ENCODE measurements at regions not wholly inside any gene's neighbourhood (a gene's known extent, or its start where the extent isn't known, plus 50 kb on each side); places are given as distances from the start of the nearest gene placed in this dataset.
"Not testable (repeated sequence)": the region's sequence is repeated elsewhere in the genome, so short reads cannot be mapped to it uniquely, and the experiment has no call there.

DNA sequence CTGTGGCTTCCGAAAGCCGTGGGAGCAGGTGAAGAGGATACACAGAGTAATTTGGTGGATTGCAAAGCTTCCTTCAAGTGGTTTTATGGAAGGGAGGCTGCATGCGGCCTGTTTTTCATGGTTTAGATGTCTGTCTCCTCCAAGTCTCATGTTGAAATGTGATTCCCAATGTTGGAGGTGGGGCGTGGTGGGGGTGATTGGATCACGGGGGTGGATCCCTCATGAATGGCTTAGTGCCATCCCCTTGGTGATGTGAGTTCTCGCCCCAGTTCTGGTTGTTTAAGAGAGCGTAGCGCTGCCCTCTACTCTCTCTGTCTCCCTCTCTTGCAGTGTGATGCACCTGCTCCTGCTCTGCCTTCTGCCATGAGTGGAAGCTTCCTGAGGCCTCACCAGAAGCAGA, 247.8 kb upstream of the B3GAT1 start:
- H2AFZ ChIP-seq = no peak overlapping the region
- H3K27ac ChIP-seq = no peak overlapping the region
- H3K9ac ChIP-seq = no peak overlapping the region
- H3K4me1 ChIP-seq = no peaks in the 10 kb centered on the region
- H3K79me2 ChIP-seq = no peaks in the 10 kb centered on the region
- H3K4me2 ChIP-seq (ENCODE audit: low read length) = no peak overlapping the region
- no peak for TF ChIP-seq CTCF (IDR thresholded peaks at IDR 0.05)
- H3K4me3 ChIP-seq (ENCODE audit: low read depth, low read length) = no peak overlapping the region
- H3K36me3 ChIP-seq (ENCODE audit: control insufficient read depth, insufficient read depth, low read length) = no peaks in the 10 kb centered on the region
- H3K27me3 ChIP-seq (ENCODE audit: control insufficient read depth, insufficient read depth, low read length) = no peaks in the 10 kb centered on the region
- no peaks in the 10 kb centered on the region for H3K9me3 ChIP-seq (ENCODE audit: control insufficient read depth, low read length)

DNA sequence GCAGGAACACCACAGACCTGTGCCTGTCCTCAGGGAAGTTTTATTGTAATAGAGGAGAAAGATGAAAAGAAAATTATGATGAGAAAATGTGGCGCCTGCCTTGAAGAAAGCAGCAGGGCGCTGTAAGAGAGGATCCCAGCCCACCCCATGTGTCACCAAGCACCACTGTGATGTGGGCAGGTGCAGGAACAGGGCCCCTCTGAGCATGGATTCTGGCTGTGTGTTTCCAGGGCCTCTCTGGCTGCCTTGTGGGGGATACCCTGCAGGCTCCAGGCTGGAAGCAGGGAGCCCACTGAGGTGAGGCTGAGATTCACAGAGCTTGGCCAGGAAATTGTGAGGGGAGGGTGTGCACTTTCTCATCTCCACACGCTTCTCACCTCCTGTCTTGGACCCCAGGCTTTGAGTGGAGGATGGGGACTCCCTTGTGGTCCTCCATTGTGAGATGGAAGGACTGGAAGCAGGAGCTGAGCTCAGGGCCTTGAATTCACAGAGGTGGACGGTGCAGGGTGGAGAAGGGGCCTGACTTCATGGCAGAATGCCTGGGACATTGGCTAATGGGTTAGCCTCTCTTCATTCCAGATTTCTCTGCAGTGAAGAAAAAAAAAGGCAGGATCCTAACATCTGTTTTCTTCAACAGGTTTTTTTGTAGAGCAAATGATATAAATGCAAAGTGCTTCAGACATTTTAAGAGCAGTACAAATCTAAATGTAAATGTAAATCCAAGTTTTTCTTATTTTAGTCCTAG, 246.6 kb upstream of the B3GAT1 start:
- H3K4me1 ChIP-seq = no peaks in the 10 kb centered on the region
- H3K9ac ChIP-seq = no peak overlapping the region
- H3K9me3 ChIP-seq (ENCODE audit: control insufficient read depth, low read length) = no peaks in the 10 kb centered on the region
- H3K36me3 ChIP-seq (ENCODE audit: control insufficient read depth, insufficient read depth, low read length) = no peaks in the 10 kb centered on the region
- no peak overlapping the region for H3K4me2 ChIP-seq (ENCODE audit: low read length)
- H3K27me3 ChIP-seq (ENCODE audit: control insufficient read depth, insufficient read depth, low read length) = no peaks in the 10 kb centered on the region
- no peak for TF ChIP-seq CTCF (IDR thresholded peaks at IDR 0.05)
- H3K4me3 ChIP-seq (ENCODE audit: low read depth, low read length) = no peak overlapping the region
- H3K27ac ChIP-seq = no peak overlapping the region
- H2AFZ ChIP-seq = no peak overlapping the region
- no peaks in the 10 kb centered on the region for H3K79me2 ChIP-seq

DNA sequence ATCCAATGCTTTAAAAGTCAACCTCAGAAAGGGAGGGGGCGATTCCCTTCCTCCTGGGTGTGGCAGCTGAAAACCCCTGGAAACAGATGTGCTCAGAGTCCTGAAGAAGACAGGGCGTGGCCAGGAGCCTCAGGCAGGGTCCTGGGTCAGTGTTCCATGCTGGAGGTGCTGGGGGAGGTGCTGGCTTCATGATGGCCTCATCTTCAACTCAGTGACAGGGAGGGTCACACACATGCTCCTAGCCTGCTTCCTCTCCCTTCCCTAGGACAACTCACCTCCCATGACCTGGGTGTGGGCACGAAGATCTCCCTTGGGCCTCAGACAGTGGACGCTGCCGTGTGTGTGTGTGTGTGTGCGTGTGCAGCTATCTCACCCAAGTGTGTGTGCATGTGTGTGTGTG, 245.6 kb upstream of the B3GAT1 start:
- H3K27ac ChIP-seq = no peak overlapping the region
- no peaks in the 10 kb centered on the region for H3K9me3 ChIP-seq (ENCODE audit: control insufficient read depth, low read length)
- H3K36me3 ChIP-seq (ENCODE audit: control insufficient read depth, insufficient read depth, low read length) = no peaks in the 10 kb centered on the region
- TF ChIP-seq CTCF (IDR thresholded peaks at IDR 0.05) = no peak
- no peak overlapping the region for H3K4me3 ChIP-seq (ENCODE audit: low read depth, low read length)
- H3K4me1 ChIP-seq = no peaks in the 10 kb centered on the region
- no peaks in the 10 kb centered on the region for H3K79me2 ChIP-seq
- no peak overlapping the region for H3K9ac ChIP-seq
- no peak overlapping the region for H3K4me2 ChIP-seq (ENCODE audit: low read length)
- H3K27me3 ChIP-seq (ENCODE audit: control insufficient read depth, insufficient read depth, low read length) = no peaks in the 10 kb centered on the region
- no peak overlapping the region for H2AFZ ChIP-seq

GRCh38 chr11:134656861-134657540, 245.0 kb upstream of the B3GAT1 start:
- Histone ChIP-seq H3K36me3 (ENCODE audit: control insufficient read depth, insufficient read depth, low read length) (no peaks in the 10 kb centered on the region), H3K9ac (no peak overlapping the region), H3K4me3 (ENCODE audit: low read depth, low read length) (no peak overlapping the region), H3K79me2 (no peaks in the 10 kb centered on the region), H3K27me3 (ENCODE audit: control insufficient read depth, insufficient read depth, low read length) (no peaks in the 10 kb centered on the region), H3K9me3 (ENCODE audit: control insufficient read depth, low read length) (no peaks in the 10 kb centered on the region), H2AFZ (no peak overlapping the region), H3K4me1 (no peaks in the 10 kb centered on the region), H3K4me2 (ENCODE audit: low read length) (no peak overlapping the region), H3K27ac (no peak overlapping the region)
- TF ChIP-seq CTCF (IDR thresholded peaks at IDR 0.05) = no peak

GRCh38 chr11:134656086-134656840, 244.2 kb upstream of the B3GAT1 start:
- H3K4me3 ChIP-seq (ENCODE audit: low read depth, low read length); H3K36me3 ChIP-seq (ENCODE audit: control insufficient read depth, insufficient read depth, low read length); H3K9me3 ChIP-seq (ENCODE audit: control insufficient read depth, low read length); H3K4me1 ChIP-seq; H3K27me3 ChIP-seq (ENCODE audit: control insufficient read depth, insufficient read depth, low read length); H3K4me2 ChIP-seq (ENCODE audit: low read length); H3K79me2 ChIP-seq; H3K27ac ChIP-seq; H2AFZ ChIP-seq; H3K9ac ChIP-seq: not testable (repeated sequence)

Measured in parathyroid adenoma (tissue), 2 donors.